ENCODE measurements at regions not wholly inside any gene's neighbourhood (a gene's known extent, or its start where the extent isn't known, plus 50 kb on each side); places are given as distances from the start of the nearest gene placed in this dataset.

DNA sequence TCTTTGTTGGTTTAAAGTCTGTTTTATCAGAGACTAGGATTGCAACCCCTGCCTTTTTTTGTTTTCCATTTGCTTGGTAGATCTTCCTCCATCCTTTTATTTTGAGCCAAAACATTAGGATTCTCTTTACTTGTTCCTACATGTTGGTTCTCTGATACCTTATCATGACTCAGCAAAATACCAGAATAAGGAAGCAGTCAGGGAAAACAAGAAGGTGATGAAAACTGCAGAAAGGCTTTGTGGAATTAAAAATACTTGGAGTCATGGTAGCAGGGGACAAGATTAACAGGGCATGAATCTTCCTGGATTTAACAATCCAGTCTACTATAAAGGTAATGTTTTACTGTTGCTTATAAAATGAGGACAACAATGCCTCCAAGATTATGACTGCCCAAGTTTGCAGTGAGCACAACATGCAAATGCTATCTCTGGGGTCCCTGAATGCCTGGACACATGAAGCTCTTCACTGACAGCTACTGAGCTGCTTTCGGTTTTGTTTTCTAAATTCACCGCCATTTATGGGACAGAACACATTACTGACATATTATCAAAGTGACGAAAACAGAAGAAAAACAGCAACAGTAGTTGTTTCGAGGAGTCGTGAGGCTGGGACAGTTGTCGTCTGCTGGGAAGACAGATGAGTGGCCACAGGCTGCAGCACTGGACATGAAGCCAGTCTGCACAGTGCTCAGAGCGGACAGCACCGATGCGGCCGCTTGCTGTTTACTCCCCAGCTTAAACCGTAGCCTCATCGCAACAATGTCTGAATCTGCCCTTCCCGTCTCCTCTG, 174.5 kb upstream of the DKK2 start:
- Histone ChIP-seq H3K4me1 (ENCODE audit: insufficient read depth, poor library complexity, severe bottlenecking) (peaks cover 7% of the 10 kb centered on the region), H3K36me3 (ENCODE audit: low read depth) (no peaks in the 10 kb centered on the region), H3K27ac (ENCODE audit: poor library complexity, severe bottlenecking) (no peak overlapping the region), H3K9me3 (ENCODE audit: severe bottlenecking) (no peaks in the 10 kb centered on the region), H3K27me3 (ENCODE audit: insufficient read depth, poor library complexity, severe bottlenecking) (no peaks in the 10 kb centered on the region), H3K4me3 (ENCODE audit: severe bottlenecking) (no peak overlapping the region)
- DNase-seq (ENCODE audit: low spot score) (no peak), ATAC-seq (ENCODE audit: low read depth) (peak; percentile 31; the same call in 1 of the 3 replicates)
- TF ChIP-seq, protein P1, sequence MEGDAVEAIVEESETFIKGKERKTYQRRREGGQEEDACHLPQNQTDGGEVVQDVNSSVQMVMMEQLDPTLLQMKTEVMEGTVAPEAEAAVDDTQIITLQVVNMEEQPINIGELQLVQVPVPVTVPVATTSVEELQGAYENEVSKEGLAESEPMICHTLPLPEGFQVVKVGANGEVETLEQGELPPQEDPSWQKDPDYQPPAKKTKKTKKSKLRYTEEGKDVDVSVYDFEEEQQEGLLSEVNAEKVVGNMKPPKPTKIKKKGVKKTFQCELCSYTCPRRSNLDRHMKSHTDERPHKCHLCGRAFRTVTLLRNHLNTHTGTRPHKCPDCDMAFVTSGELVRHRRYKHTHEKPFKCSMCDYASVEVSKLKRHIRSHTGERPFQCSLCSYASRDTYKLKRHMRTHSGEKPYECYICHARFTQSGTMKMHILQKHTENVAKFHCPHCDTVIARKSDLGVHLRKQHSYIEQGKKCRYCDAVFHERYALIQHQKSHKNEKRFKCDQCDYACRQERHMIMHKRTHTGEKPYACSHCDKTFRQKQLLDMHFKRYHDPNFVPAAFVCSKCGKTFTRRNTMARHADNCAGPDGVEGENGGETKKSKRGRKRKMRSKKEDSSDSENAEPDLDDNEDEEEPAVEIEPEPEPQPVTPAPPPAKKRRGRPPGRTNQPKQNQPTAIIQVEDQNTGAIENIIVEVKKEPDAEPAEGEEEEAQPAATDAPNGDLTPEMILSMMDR (IDR thresholded peaks at IDR 0.05; ENCODE audit: poor library complexity, severe bottlenecking), result no peak

DNA sequence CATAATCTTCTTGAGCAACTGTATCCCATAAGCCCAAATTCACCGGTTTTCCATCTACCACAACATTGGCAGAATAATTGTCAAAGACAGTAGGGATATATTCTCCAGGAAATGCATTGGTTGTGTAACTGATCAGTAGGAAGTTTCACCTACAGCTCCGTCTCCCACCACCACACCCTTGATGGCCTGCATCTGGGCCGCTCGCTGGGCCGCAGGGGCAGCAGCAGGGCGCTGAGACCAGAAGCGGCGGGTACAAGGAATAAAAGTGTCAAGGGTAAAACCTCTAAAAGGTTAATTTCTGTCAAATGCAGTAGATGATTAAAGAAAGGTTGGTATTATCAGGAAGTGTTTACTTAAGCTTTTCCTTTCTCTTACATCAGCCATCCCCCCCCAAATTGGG, 167.6 kb upstream of the DKK2 start:
- Histone ChIP-seq H3K36me3 (ENCODE audit: low read depth) (no peaks in the 10 kb centered on the region), H3K9me3 (ENCODE audit: severe bottlenecking) (no peaks in the 10 kb centered on the region), H3K27ac (ENCODE audit: poor library complexity, severe bottlenecking) (no peak overlapping the region), H3K4me3 (ENCODE audit: severe bottlenecking) (no peak overlapping the region), H3K27me3 (ENCODE audit: insufficient read depth, poor library complexity, severe bottlenecking) (no peaks in the 10 kb centered on the region), H3K4me1 (ENCODE audit: insufficient read depth, poor library complexity, severe bottlenecking) (peaks cover 4% of the 10 kb centered on the region)
- DNase-seq (ENCODE audit: low spot score), result no peak
- TF ChIP-seq, protein P1 (IDR thresholded peaks at IDR 0.05; ENCODE audit: poor library complexity, severe bottlenecking), result no peak
- ATAC-seq (ENCODE audit: low read depth), result no peak

GRCh38 chr4:107202744-107203143, 166.6 kb upstream of the DKK2 start:
- DNase-seq (ENCODE audit: low spot score), result no peak
- no peaks in the 10 kb centered on the region for H3K36me3 ChIP-seq (ENCODE audit: low read depth)
- no peaks in the 10 kb centered on the region for H3K9me3 ChIP-seq (ENCODE audit: severe bottlenecking)
- peaks cover 4% of the 10 kb centered on the region for H3K4me1 ChIP-seq (ENCODE audit: insufficient read depth, poor library complexity, severe bottlenecking)
- H3K27ac ChIP-seq (ENCODE audit: poor library complexity, severe bottlenecking), result no peak overlapping the region
- TF ChIP-seq, protein P1 (IDR thresholded peaks at IDR 0.05; ENCODE audit: poor library complexity, severe bottlenecking), result no peak
- no peak for ATAC-seq (ENCODE audit: low read depth)
- H3K4me3 ChIP-seq (ENCODE audit: severe bottlenecking), result no peak overlapping the region
- H3K27me3 ChIP-seq (ENCODE audit: insufficient read depth, poor library complexity, severe bottlenecking), result no peaks in the 10 kb centered on the region

GRCh38 chr4:107197121-107197520, 161.0 kb upstream of the DKK2 start:
- H3K4me3 ChIP-seq (ENCODE audit: severe bottlenecking), result no peak overlapping the region
- no peak overlapping the region for H3K27ac ChIP-seq (ENCODE audit: poor library complexity, severe bottlenecking)
- ATAC-seq (ENCODE audit: low read depth) (no peak), DNase-seq (ENCODE audit: low spot score) (no peak)
- no peaks in the 10 kb centered on the region for H3K36me3 ChIP-seq (ENCODE audit: low read depth)
- TF ChIP-seq, protein P1 (IDR thresholded peaks at IDR 0.05; ENCODE audit: poor library complexity, severe bottlenecking), result no peak
- no peaks in the 10 kb centered on the region for H3K27me3 ChIP-seq (ENCODE audit: insufficient read depth, poor library complexity, severe bottlenecking)
- no peaks in the 10 kb centered on the region for H3K9me3 ChIP-seq (ENCODE audit: severe bottlenecking)
- no peaks in the 10 kb centered on the region for H3K4me1 ChIP-seq (ENCODE audit: insufficient read depth, poor library complexity, severe bottlenecking)

GRCh38 chr4:107196312-107196711, 160.2 kb upstream of the DKK2 start:
- no peaks in the 10 kb centered on the region for H3K36me3 ChIP-seq (ENCODE audit: low read depth)
- H3K27me3 ChIP-seq (ENCODE audit: insufficient read depth, poor library complexity, severe bottlenecking), result no peaks in the 10 kb centered on the region
- no peaks in the 10 kb centered on the region for H3K4me1 ChIP-seq (ENCODE audit: insufficient read depth, poor library complexity, severe bottlenecking)
- TF ChIP-seq, protein P1 (IDR thresholded peaks at IDR 0.05; ENCODE audit: poor library complexity, severe bottlenecking), result no peak
- DNase-seq (ENCODE audit: low spot score) (no peak), ATAC-seq (ENCODE audit: low read depth) (no peak)
- H3K27ac ChIP-seq (ENCODE audit: poor library complexity, severe bottlenecking), result no peak overlapping the region
- H3K9me3 ChIP-seq (ENCODE audit: severe bottlenecking), result no peaks in the 10 kb centered on the region
- H3K4me3 ChIP-seq (ENCODE audit: severe bottlenecking), result no peak overlapping the region

Measured in RWPE2 (cell line).